Ectodermal cell (in vitro differentiated cells): ENCODE measurements at regions not wholly inside any gene's neighbourhood (a gene's known extent, or its start where the extent isn't known, plus 50 kb on each side); places are given as distances from the start of the nearest gene placed in this dataset.

Source experiments
- H3K27ac ChIP-seq: 2 replicates; pipeline ENCODE4 v1.7.0; 2013; ENCODE audit warnings: mild to moderate bottlenecking, low read depth, low read length; ENCODE audit not compliant: insufficient read depth, poor library complexity, severe bottlenecking
- H3K27me3 ChIP-seq: 2 replicates; pipeline ENCODE4 v1.7.0; 2013; ENCODE audit warnings: mild to moderate bottlenecking, low read length; ENCODE audit not compliant: insufficient read depth, control insufficient read depth, poor library complexity, severe bottlenecking
- H3K36me3 ChIP-seq: one replicate; pipeline ENCODE4 v1.7.0; 2013; ENCODE audit warnings: low read length; ENCODE audit not compliant: control insufficient read depth, insufficient read depth
- H3K4me1 ChIP-seq: one replicate; pipeline ENCODE4 v1.7.0; 2013; ENCODE audit warnings: low read length; ENCODE audit not compliant: control insufficient read depth, insufficient read depth
- H3K4me3 ChIP-seq: 2 replicates; pipeline ENCODE4 v1.7.0; 2013; ENCODE audit warnings: low read depth, low read length, control low read depth; ENCODE audit not compliant: insufficient read depth
- H3K9me3 ChIP-seq: 2 replicates; pipeline ENCODE4 v1.7.0; 2013; ENCODE audit warnings: mild to moderate bottlenecking, low read length, moderate library complexity; ENCODE audit not compliant: control insufficient read depth
- WGBS, 2 experiments: methylation state at CpG; one replicate each; pipeline ENCODE4 v1.1.7; 2013; ENCODE audit warnings: missing lambda C conversion rate in 2 of 2; 5-methylcytosine and 5-hydroxymethylcytosine counted together

DNA sequence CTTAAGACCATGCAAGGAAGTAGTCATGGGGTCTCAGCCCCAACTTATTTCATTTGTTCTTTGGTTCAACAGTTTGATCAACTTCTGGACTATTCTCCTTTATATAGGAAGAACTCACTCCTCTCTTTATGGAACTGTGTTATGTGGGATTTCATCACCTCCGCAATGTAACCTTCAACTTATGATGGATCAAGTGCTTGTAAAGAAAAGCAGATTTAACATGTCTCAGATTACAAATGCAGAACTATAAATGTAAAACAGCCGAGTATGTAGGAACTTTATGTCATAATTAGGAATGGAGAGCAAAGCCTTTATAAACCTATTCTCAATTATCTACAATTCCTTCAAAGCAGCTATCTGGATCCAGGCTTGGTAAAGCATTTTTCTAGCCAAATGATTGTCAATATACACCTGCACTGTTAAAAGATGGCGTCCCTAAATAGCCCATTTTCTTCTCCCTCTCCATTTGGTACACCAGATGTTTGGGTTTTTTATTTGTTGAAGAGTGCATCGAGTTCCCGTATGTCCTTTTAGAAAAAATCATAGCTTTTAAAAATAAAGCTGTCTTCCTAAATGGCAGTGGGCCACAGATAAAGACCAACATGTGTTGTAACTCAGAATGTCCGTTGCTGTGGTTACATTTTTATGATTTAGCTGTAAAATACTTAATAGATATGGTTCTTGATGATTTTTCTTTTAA lies 985.1 kb upstream of the SLC35B3 start:
- Histone ChIP-seq H3K36me3 (no peaks in the 10 kb centered on the region), H3K27ac (no peak overlapping the region), H3K27me3 (no peaks in the 10 kb centered on the region), H3K4me1 (no peaks in the 10 kb centered on the region), H3K9me3 (no peaks in the 10 kb centered on the region), H3K4me3 (no peak overlapping the region)
- WGBS, 2 experiments, result 72 to 100% methylated on average over 2 to 6 of the region's 6 CpGs

DNA sequence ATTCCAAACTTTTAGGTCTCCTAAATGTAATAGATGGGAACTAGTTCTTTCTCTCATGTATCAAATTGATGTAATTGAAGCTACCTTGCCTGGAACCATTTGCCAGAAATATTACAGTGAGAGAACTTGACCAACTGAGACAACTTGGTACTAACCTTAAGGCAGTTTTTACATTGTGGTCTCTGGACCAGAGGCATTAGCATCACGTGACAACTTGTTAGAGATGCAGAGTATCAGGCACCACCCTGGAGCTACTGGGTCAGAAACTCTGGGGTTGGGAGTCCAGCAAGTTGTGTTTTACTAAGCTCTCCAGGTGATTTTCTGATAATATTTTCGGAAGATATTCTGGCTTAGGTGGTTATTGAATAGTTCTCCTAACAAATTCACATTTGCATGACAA lies 982.1 kb upstream of the SLC35B3 start:
- Histone ChIP-seq H3K27ac (no peak overlapping the region), H3K36me3 (no peaks in the 10 kb centered on the region), H3K9me3 (no peaks in the 10 kb centered on the region), H3K4me1 (no peaks in the 10 kb centered on the region), H3K27me3 (no peaks in the 10 kb centered on the region), H3K4me3 (no peak overlapping the region)
- WGBS, 2 experiments, result 78 to 82% methylated on average over 1 to 2 of the region's 2 CpGs

DNA sequence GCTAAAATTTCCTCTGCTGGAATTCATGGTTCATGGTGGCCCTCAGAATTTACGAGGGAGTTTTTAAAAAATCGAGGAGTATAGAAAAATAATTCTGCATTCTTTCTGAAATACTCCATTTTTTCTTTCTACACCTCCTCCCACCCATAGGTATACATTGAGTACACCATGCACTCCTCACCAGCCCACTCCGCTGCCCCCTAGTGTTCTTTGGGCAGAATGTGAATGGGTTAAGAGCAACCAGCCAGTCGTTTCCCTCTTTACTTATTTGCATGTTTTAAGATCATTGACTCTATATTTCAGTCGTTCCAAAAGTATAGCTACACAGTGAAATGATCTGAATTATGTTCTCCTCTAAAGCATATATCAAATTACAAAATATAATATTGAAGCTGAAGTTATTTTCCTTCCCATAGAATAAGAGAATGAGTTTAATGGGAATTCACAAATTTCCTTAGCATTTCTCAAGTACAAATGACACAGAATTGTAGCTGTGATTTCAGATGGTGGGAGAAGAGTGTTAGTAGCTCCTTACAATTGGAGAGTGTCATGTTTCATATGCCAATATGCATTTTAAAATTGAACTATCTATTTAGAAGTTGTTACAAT lies 977.7 kb upstream of the SLC35B3 start:
- H3K4me3 ChIP-seq, result no peak overlapping the region
- no peaks in the 10 kb centered on the region for H3K9me3 ChIP-seq
- no peaks in the 10 kb centered on the region for H3K4me1 ChIP-seq
- 49 to 65% methylated on average over 3 to 4 of the region's 5 CpGs for WGBS, 2 experiments
- H3K27ac ChIP-seq, result no peak overlapping the region
- H3K36me3 ChIP-seq, result no peaks in the 10 kb centered on the region
- H3K27me3 ChIP-seq, result no peaks in the 10 kb centered on the region

DNA sequence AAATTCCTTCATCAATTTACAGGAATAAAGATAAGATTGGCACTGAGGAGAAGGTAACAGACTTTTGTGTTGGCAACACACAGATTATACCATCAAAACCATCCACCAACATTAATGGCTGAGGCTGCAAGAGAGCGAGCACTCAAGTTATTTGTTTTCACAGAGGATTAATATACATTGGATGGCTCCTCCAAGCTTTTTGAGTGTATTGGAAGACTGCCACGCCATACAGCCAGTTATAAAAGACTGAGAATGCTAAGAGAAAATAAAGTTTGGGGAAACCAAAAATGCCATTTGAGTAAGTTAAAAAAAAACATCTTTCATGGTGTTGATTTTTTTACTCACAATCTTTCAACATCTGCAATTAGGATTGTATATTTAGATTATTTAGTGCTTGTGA lies 973.8 kb upstream of the SLC35B3 start:
- Histone ChIP-seq H3K36me3 (no peaks in the 10 kb centered on the region), H3K9me3 (no peaks in the 10 kb centered on the region), H3K4me1 (no peaks in the 10 kb centered on the region), H3K4me3 (no peak overlapping the region), H3K27me3 (no peaks in the 10 kb centered on the region), H3K27ac (no peak overlapping the region)
- 89 to 95% methylated on average over 2 of the region's 2 CpGs for WGBS, 2 experiments

DNA sequence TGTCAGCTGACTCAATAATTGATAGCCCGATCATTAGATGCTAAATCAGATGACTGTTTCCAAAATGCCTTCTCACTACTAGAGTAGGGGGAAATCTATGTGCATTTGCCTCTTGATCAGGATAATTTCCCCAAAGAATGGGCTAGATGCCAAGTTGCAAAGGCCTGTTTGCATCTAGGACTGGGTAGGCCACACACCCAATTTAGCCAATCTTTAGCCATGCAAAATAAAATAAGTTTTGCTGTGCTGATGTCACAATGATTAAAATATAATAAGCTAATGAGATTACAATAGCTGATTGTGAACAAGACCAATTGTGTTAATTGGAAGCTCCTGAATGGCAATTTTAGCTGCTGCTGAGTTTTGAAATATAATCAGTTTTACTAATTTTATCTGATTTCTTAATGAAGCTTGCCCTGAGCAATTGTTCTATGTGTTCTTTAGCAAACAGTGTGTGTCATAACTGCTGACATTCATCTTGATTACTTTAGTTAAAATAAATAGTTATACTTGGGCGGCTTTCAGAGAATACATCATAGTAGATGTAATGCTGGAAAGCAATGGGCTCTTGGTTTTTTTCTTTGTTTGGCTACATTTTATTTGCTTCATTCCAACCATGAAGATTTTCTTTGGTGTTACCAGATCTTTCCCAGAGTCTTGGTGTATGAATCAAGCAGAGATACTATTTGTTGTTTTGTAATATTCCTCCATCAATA lies 973.2 kb upstream of the SLC35B3 start:
- H3K27me3 ChIP-seq, result no peaks in the 10 kb centered on the region
- H3K36me3 ChIP-seq, result no peaks in the 10 kb centered on the region
- H3K4me3 ChIP-seq, result no peak overlapping the region
- WGBS, 2 experiments, result 90 to 98% methylated on average over 1 to 2 of the region's 2 CpGs
- H3K9me3 ChIP-seq, result no peaks in the 10 kb centered on the region
- H3K4me1 ChIP-seq, result no peaks in the 10 kb centered on the region
- no peak overlapping the region for H3K27ac ChIP-seq

DNA sequence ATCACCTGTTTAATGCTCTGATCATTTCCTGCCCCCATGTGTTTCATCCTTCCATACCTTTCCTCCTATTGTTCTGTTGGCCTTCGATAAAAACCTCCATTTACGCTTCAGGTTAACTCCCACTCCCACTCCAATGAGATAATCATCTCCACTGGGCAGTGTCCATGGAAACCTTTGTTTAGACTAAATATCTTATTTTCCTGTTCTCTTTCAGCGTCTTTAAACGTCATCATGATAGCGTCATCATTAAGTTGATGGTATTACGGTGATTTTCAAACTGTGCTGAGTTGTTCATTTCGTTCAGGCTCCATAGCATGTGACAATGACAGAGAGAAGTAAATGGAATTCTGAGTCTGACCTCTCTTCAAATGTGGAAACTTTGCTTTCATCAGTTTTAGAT lies 970.5 kb upstream of the SLC35B3 start:
- no peaks in the 10 kb centered on the region for H3K4me1 ChIP-seq
- WGBS, 2 experiments, result 97% methylated on average over 7 of the region's 7 CpGs

DNA sequence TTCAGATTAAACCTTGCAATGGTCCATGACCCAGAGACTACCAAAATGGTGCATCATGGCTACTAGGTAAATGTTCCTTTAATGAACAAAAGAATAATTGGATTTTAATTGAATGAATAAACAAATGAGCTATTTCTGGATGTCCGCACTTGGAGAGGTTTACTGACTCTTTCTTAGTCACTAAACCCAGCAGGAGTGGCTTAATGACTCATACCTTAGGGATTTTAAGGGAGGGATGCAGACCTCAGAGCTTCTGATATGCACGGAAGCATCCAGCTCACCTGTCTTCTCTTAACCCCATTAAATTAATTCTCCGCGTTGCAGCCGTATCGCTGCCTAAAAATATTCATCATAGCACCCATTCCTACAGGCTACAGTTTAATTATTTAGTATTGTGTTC lies 970.0 kb upstream of the SLC35B3 start:
- 88 to 94% methylated on average over 4 to 6 of the region's 6 CpGs for WGBS, 2 experiments
- Histone ChIP-seq H3K4me1 (no peaks in the 10 kb centered on the region), H3K4me3 (no peak overlapping the region), H3K27me3 (no peaks in the 10 kb centered on the region), H3K36me3 (no peaks in the 10 kb centered on the region), H3K27ac (no peak overlapping the region), H3K9me3 (no peaks in the 10 kb centered on the region)

More for the DNA sequence above, 970.5 kb upstream of the SLC35B3 start:
- H3K27ac ChIP-seq, result no peak overlapping the region
- no peaks in the 10 kb centered on the region for H3K27me3 ChIP-seq
- H3K4me3 ChIP-seq, result no peak overlapping the region
- H3K9me3 ChIP-seq, result no peaks in the 10 kb centered on the region
- H3K36me3 ChIP-seq, result no peaks in the 10 kb centered on the region

DNA sequence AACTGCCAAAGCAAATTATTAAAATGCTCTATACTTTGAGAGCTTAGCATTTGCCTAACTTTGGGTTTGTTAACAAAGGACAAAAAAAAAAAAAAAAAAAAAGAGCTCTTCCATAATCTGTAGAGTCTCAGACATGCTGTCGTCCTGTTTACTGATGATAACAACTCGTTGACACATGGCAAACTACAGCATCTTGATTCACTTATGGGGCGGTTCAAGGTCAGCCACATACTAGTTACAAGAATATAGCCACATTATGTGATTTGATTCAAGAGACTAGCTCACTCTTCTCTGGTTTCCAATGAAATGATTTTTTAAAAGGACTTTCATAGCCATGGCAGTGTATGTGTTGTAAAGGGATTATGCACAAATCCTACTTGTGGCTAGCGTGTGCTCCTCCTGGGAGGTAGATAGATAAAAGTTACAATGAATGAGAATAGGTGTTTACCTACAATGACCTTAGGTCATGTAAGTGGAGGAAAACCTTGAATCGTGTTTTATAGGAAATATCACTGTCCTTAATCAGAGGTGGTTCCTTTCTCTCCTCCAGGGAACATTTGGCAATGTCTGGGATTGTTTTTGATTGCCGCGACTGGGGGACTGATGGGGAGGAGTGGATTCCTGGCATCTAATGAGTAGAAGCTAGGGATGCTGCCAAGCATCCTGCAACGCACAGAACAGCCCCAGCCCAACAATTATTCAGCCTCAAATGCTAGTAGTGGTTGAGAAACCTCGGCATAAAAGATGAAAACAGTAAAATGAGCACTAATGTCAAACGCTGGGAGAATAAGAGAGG lies 969.2 kb upstream of the SLC35B3 start:
- Histone ChIP-seq H3K4me1 (no peaks in the 10 kb centered on the region), H3K9me3 (no peaks in the 10 kb centered on the region), H3K27me3 (no peaks in the 10 kb centered on the region), H3K36me3 (no peaks in the 10 kb centered on the region), H3K27ac (no peak overlapping the region), H3K4me3 (no peak overlapping the region)
- WGBS, 2 experiments, result 93 to 95% methylated on average over 10 of the region's 10 CpGs

DNA sequence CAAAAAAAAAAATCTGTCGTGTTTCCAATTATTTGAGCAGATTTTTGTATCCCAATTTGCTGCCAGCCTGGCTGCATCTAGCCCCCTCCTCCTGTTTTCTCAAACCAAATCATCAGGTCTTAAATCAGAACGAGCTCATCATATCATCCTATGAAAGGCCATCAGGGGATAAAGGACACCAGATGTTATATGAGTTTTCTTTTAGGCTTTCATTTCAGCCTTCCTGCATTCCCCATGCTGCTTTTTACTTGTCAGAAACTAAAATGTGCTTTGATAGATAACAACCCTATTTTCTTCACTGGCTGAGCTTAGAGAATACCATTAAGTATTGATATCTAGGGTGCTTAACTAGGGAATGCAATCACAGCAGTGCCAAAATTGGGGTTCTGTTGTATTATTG lies 968.4 kb upstream of the SLC35B3 start:
- H3K9me3 ChIP-seq, result no peaks in the 10 kb centered on the region
- H3K4me1 ChIP-seq, result no peaks in the 10 kb centered on the region
- WGBS, 2 experiments, result 89 to 90% methylated on average over 2 of the region's 2 CpGs
- no peaks in the 10 kb centered on the region for H3K27me3 ChIP-seq
- no peak overlapping the region for H3K4me3 ChIP-seq
- no peak overlapping the region for H3K27ac ChIP-seq
- H3K36me3 ChIP-seq, result no peaks in the 10 kb centered on the region

DNA sequence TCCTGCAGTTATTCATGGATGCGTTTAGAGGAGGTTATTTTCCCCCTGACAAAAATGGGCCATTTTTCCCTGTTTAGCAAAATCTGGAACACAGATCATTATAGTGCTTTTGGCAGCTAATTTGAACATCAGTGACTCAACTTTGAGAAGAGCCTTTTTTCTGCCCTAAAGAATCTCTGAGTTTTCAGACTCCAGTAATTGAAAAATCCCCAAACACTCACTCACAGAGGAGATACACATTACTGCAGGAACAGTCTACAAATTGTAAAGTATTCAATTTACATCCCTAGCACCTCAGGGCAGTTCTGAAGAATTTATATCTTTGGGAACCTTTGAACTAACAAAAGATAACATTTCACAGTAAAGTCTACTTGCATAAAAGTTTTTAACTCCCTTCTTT lies 966.6 kb upstream of the SLC35B3 start:
- H3K36me3 ChIP-seq, result no peaks in the 10 kb centered on the region
- H3K4me1 ChIP-seq, result no peaks in the 10 kb centered on the region
- no peak overlapping the region for H3K4me3 ChIP-seq
- 94 to 96% methylated on average over 1 of the region's 1 CpG for WGBS, 2 experiments
- H3K27me3 ChIP-seq, result no peaks in the 10 kb centered on the region
- no peaks in the 10 kb centered on the region for H3K9me3 ChIP-seq
- H3K27ac ChIP-seq, result no peak overlapping the region
